Memory B cell (primary cell): ENCODE measurements at regions not wholly inside any gene's neighbourhood (a gene's known extent, or its start where the extent isn't known, plus 50 kb on each side); places are given as distances from the start of the nearest gene placed in this dataset.
"Not testable (repeated sequence)": the region's sequence is repeated elsewhere in the genome, so short reads cannot be mapped to it uniquely, and the experiment has no call there.

ENCODE experiments used
- ATAC-seq: fragments of 150-1000 bp; cut with Tn5 transposase; 2 replicates; pipeline ENCODE4 v1.10.0; 2021; ENCODE audit warnings: low read depth, mild to moderate bottlenecking, moderate library complexity
- DNase-seq, 2 donors: peaks; one replicate each; pipeline ENCODE4 v3.0.0; 2022; ENCODE audit warnings: low spot score in 2 of 2
- H3K27ac Mint-ChIP-seq: one replicate; pipeline ENCODE4 v1.8.0; 2022; ENCODE audit warnings: mild to moderate bottlenecking, moderate library complexity, mixed read lengths
- H3K27me3 Mint-ChIP-seq: one replicate; pipeline ENCODE4 v1.8.0; 2022; ENCODE audit warnings: mixed read lengths
- H3K36me3 Mint-ChIP-seq: one replicate; pipeline ENCODE4 v1.8.0; 2022; ENCODE audit warnings: mild to moderate bottlenecking, mixed read lengths
- H3K4me1 Mint-ChIP-seq: one replicate; pipeline ENCODE4 v1.8.0; 2022; ENCODE audit warnings: mixed read lengths
- H3K4me3 Mint-ChIP-seq: one replicate; pipeline ENCODE4 v1.8.0; 2022; ENCODE audit warnings: mild to moderate bottlenecking, moderate library complexity, mixed read lengths
- H3K9me3 Mint-ChIP-seq: one replicate; pipeline ENCODE4 v1.8.0; 2022; ENCODE audit warnings: mixed read lengths

DNA sequence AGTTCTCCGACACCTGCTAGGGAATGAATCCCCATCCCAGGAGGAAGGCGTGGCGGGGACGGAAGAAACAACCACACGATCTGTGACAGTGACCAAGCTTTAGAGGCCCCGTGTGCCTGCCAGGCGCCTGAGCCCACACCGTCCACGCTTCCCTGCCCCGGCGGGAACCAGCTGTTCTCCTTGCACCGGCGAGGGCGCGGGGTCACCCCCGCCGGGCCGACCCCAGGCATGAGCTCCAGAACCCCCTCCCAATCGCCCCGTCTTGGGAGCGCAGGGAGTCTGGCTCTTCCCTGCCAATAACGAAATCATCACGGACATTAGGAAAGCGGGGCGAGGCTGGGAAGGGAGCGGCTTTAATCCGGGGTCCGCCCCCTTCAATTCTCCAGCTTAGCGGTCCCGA lies 133.3 kb downstream of the POTEG start:
- not testable (repeated sequence) for H3K4me1 Mint-ChIP-seq, ATAC-seq, DNase-seq, H3K9me3 Mint-ChIP-seq, H3K27ac Mint-ChIP-seq, H3K4me3 Mint-ChIP-seq, H3K36me3 Mint-ChIP-seq, H3K27me3 Mint-ChIP-seq

DNA sequence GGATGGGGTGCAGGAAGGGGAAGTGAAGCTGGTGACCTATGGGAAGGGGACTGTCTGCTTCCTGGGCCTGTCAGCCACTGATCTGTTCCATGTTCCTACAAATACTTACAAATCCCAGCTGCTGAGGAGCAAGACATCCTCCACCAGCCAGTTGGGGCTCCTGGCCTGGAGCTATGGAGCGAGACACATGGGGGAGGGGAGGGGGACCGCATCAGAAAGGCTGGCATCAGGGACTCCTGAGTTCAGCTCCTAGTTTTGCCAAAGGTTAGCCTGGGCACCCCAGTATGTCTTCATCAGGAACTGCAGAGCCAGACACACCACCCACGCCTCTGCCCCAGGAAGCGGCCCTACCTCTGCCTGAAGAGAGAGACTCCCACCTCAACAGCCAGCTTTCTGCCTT lies 130.3 kb downstream of the POTEG start:
- H3K27me3 Mint-ChIP-seq, ATAC-seq, H3K27ac Mint-ChIP-seq, H3K9me3 Mint-ChIP-seq, H3K4me3 Mint-ChIP-seq, DNase-seq, H3K36me3 Mint-ChIP-seq, H3K4me1 Mint-ChIP-seq: not testable (repeated sequence)

DNA sequence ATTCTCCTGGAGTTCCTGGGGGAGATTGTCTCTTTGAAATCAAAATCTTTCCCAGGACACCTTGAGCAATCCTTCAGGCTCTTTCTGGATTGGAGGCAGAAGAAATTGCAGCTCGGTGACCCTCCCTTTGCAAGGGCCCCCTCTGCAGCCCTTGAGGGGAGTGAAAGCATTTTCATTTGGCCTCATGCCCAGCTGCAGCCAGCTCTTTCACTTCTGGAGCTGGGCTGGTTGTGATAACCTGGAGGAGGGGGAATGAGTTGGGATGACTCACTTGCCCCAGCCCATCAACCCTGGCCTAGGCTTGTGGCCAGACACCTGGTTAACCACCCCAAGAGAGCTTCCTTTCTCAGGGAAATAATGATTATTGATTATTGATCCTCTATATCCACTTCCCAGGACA lies 129.7 kb downstream of the POTEG start:
- H3K9me3 Mint-ChIP-seq, H3K27ac Mint-ChIP-seq, H3K36me3 Mint-ChIP-seq, H3K4me1 Mint-ChIP-seq, H3K4me3 Mint-ChIP-seq, H3K27me3 Mint-ChIP-seq, ATAC-seq, DNase-seq: not testable (repeated sequence)

DNA sequence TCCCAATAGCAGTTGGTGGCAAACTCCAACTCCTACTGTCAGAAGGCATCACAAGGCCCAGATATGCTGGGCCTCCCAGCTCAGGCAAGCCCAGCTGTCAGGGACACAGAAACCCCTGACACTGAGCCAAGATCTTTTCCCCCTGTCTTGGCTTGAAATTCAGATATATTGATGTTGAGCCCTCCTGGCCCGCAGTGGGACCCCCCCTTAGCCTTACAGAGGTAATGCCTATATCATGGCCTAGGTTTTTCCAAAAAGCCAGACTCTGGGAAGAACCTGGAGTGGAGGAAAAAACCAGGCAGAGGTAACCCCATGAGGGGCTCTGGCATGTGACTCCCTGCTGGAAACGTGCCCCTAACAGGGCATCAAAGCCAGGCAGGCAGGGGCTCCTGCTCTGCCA lies 129.2 kb downstream of the POTEG start:
- H3K27ac Mint-ChIP-seq, DNase-seq, H3K4me3 Mint-ChIP-seq, H3K9me3 Mint-ChIP-seq, H3K4me1 Mint-ChIP-seq, H3K27me3 Mint-ChIP-seq, ATAC-seq, H3K36me3 Mint-ChIP-seq: not testable (repeated sequence)

DNA sequence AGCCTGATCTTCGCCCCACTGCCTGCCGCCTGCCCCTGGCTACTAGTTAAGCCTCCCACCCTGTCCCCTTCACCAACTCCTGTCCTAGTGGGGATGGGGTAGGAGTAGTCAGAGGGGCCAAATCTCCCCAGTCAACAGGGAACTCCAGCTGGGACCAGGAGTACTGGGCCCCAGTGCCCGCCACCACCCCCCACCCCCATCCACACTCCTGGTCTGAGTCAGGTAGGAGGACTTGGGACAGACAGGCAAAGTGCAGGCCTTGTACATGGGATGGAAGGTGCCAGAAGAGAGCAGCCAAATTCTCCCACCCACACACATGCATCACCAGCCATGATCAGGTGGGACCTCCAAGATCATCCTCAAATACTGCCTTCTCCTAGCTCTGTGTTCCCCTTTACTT lies 128.4 kb downstream of the POTEG start:
- H3K4me3 Mint-ChIP-seq, ATAC-seq, H3K9me3 Mint-ChIP-seq, DNase-seq, H3K4me1 Mint-ChIP-seq, H3K27me3 Mint-ChIP-seq, H3K36me3 Mint-ChIP-seq, H3K27ac Mint-ChIP-seq: not testable (repeated sequence)

DNA sequence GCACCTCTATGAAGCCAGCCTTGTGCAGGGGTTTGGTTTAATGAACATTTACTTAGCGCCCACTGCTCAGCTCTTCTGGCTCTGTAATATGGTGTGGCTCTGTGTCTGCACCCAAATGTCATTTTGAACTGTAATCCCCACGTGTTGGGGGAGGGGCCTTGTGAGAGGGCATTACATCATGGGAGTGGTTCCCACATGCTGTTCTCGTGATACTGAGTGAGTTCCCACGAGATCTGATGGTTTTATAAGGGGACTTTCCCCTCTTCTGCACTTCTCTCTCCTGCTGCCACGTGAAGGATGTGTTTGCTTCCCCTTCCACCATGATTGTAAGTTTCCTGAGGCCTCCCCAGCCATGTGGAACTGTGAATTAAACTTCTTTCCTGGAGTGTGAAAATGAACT lies 127.7 kb downstream of the POTEG start:
- H3K9me3 Mint-ChIP-seq, ATAC-seq, H3K4me3 Mint-ChIP-seq, H3K27ac Mint-ChIP-seq, H3K36me3 Mint-ChIP-seq, H3K27me3 Mint-ChIP-seq, H3K4me1 Mint-ChIP-seq, DNase-seq: not testable (repeated sequence)

DNA sequence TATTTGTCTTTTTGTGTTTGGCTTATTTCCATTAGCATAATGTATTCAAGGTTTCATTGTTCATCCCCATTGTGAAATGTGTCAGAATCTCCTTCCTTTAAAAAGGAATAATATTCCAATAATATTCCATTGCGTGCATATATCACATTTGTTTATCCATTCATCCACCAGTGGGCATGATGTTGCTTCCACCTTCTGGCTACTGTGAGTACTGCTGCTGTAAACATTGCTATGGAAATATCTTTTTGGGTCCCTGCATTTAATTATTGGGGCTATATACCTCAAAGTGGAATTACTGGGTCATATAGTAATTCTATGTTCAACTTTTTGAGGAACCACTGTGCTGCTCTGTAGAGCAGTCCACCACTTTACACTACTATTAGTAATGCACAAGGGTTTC lies 123.1 kb downstream of the POTEG start:
- not testable (repeated sequence) for H3K4me3 Mint-ChIP-seq, H3K27ac Mint-ChIP-seq, H3K27me3 Mint-ChIP-seq, H3K9me3 Mint-ChIP-seq, H3K4me1 Mint-ChIP-seq, H3K36me3 Mint-ChIP-seq, ATAC-seq, DNase-seq

DNA sequence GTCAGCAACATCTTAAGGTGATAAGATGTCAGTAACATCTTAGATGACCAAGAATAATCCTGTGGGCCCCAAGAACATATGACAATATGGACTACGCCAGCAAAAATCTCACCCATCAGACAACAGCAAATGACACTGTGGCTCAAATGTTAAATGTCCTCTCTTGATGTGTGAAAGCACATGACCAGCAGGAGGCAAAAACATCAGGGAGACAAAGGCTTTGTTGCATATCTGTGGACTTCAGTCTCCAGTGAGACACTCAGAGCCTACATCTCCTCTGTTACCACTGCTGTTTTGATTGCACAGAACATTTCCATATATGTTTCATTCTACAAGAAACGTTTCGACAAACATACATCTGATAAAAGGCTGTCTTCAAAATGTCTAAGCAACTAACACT lies 103.5 kb downstream of the POTEG start:
- DNase-seq, H3K36me3 Mint-ChIP-seq, H3K27me3 Mint-ChIP-seq, H3K9me3 Mint-ChIP-seq, H3K4me1 Mint-ChIP-seq, H3K4me3 Mint-ChIP-seq, ATAC-seq, H3K27ac Mint-ChIP-seq: not testable (repeated sequence)

DNA sequence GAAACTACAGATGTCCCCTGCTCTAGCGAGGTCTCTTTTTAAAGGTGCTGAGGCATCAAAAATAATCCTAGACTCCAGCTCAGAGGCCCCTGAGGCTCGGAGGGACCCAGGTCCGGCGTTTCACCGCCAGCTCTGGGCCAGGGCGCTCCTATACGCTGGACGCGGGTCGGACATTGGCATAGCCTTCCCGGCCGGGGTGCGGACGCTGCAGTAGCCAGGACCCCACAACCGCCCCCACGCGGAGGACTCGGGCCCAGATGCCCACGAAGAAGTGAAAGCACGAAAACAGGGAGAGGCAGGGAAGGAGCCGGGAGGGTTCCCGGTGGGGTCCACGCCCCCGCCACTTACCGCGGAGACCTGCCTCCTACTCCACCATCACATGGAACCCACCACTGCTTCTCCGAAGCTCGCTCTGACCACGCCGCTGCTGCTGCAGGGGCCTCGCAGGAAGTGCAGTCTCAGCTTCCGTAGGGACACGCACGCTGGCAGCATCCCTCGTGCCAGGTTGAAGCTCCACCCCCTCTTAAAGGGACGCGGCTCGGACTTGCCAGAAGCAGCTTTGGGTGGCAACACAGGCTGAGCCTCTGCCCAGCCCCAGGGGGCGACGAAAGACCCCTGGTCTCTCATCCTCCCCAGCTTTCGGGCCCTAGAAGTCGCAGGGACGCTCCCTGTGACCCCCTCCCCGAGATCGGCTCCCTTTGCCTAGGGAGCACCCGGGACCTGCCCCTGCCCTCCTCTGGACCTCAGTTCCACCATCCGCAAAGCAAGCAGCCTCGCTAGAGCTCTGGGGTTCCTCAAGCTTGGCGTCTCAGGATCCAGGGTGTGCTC lies 96.7 kb downstream of the POTEG start:
- H3K4me3 Mint-ChIP-seq, H3K27ac Mint-ChIP-seq, DNase-seq, H3K9me3 Mint-ChIP-seq, H3K4me1 Mint-ChIP-seq, ATAC-seq, H3K36me3 Mint-ChIP-seq, H3K27me3 Mint-ChIP-seq: not testable (repeated sequence)

DNA sequence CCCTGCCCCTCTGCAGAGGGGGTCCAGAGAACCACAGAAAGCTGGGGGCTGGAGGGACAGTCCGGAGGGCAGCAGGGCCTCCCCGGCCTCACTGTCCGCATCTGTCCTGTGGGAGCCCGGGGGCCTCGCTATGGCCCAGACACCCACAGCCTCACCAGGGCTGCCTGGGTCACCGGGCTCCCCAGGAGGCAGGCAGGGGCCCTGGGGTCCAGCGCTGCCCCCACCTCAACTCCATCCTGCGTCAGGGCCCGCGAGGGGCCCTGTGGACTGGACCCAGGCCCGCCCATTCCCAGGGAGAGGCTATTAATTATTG lies 96.1 kb downstream of the POTEG start:
- H3K36me3 Mint-ChIP-seq, H3K4me3 Mint-ChIP-seq, H3K4me1 Mint-ChIP-seq, H3K9me3 Mint-ChIP-seq, DNase-seq, H3K27me3 Mint-ChIP-seq, ATAC-seq, H3K27ac Mint-ChIP-seq: not testable (repeated sequence)

DNA sequence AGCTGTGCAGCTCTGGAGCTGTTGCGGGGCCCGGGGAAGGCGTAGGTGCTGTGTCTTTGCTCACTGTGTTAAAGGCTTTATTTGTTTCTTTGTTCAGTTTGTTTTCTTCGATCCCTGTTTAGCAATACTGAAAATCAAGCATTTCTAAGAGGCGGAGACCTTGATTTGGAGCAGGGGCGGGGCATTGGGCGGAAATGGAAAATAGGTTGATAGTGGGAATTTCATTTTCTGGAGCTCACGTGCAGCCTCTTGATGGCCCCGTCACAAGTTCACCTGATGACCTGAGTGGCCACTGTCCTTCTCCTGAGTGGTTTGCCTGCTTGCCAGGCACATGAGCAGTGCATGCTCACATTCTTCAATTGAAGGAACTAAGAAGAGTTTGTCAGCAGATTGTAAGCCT lies 93.2 kb downstream of the POTEG start:
- H3K9me3 Mint-ChIP-seq, ATAC-seq, H3K27ac Mint-ChIP-seq, H3K4me1 Mint-ChIP-seq, DNase-seq, H3K4me3 Mint-ChIP-seq, H3K27me3 Mint-ChIP-seq, H3K36me3 Mint-ChIP-seq: not testable (repeated sequence)

DNA sequence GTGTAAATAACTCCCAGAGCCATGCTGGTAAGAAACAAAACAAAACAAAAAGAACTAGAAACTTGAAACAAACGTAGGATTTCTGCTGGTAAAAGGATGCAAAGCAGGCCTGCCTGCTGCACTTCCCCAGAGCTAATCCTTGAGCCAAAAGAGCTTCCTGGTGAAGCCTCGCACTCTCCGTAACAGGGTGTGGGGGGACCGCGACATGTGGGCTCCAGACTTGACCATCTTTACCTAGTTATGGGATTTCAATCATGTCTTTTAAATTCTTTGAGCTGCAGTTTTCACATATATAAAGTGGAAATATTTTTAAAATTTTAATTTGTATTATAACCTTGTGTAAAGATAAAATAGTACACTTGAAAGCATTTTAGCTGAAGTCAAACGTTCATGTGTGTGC lies 92.5 kb downstream of the POTEG start:
- not testable (repeated sequence) for H3K36me3 Mint-ChIP-seq, H3K4me1 Mint-ChIP-seq, DNase-seq, H3K27me3 Mint-ChIP-seq, ATAC-seq, H3K9me3 Mint-ChIP-seq, H3K27ac Mint-ChIP-seq, H3K4me3 Mint-ChIP-seq

DNA sequence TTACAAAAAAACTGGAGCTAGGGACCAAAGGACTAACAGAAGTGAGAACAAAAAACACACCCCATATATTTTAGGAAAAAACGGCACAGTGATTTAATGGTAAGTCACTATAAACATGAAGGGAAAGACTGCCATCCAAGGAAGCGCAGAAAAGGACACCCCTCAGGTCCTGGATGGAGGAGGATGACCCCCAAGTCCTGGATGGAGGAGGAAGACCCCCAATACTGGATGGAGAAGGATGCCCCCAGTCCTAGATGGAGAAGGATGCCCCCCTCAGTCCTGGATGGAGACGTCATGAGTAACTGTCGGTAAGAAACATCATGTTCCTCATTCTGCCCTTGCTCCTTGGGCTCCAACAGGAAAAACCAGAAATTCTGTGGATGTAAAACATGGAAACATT lies 89.9 kb downstream of the POTEG start:
- H3K4me1 Mint-ChIP-seq, ATAC-seq, H3K36me3 Mint-ChIP-seq, H3K9me3 Mint-ChIP-seq, H3K4me3 Mint-ChIP-seq, DNase-seq, H3K27ac Mint-ChIP-seq, H3K27me3 Mint-ChIP-seq: not testable (repeated sequence)

DNA sequence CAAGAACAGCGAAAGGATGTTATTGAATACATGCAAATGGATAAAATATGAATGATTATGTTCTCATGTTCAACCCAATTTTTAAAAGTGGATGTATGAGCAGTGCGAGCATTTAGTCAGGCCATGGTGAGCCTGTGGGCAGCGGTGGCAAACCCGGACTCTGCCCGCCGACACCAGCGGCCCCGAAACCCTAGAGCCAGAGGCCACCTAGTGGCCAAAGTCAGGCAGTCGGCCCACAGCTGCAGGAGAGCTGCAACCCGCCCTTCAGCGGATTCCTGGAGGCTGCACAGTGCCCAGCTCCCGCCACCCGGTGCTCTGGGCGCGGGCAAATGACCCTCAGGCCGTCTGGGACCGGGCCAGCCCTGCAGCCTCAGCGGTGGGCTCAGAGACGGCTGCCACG lies 89.5 kb downstream of the POTEG start:
- H3K27ac Mint-ChIP-seq, H3K4me1 Mint-ChIP-seq, H3K4me3 Mint-ChIP-seq, DNase-seq, ATAC-seq, H3K27me3 Mint-ChIP-seq, H3K9me3 Mint-ChIP-seq, H3K36me3 Mint-ChIP-seq: not testable (repeated sequence)

DNA sequence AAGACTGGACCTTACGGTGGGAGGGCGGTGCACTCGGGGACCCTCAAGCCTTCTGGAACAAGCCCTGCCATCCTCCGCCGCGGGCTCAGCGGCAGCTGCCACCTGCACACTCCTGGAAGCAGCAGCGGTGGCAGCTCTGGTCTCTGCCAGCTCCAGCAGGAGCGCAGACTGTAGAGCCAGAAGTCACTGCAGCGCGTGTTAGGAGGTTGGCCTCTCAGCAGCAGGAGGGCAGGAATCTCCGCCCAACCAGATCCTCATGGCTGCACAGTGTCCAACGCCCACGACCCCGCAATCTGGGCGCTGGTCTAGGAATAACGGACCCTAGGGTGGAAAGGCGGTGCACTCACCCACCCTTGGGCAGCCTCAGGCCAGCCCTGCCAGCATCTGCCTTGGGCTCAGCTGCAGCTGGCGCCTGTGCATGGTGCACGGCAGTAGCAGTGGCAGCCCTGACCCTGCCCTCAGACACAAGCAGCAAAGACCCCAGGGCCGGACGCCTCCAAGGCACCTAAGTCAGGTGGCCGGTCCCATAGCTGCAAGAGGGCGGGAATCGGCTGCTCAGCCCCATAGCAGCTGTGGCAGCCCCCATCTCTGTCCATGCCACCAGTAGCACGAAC lies 88.7 kb downstream of the POTEG start:
- H3K27ac Mint-ChIP-seq, H3K4me3 Mint-ChIP-seq, H3K4me1 Mint-ChIP-seq, H3K9me3 Mint-ChIP-seq, H3K27me3 Mint-ChIP-seq, H3K36me3 Mint-ChIP-seq, ATAC-seq, DNase-seq: not testable (repeated sequence)
